ENCODE measurements at regions not wholly inside any gene's neighbourhood (a gene's known extent, or its start where the extent isn't known, plus 50 kb on each side); places are given as distances from the start of the nearest gene placed in this dataset.
"Not testable (repeated sequence)": the region's sequence is repeated elsewhere in the genome, so short reads cannot be mapped to it uniquely, and the experiment has no call there.

DNA sequence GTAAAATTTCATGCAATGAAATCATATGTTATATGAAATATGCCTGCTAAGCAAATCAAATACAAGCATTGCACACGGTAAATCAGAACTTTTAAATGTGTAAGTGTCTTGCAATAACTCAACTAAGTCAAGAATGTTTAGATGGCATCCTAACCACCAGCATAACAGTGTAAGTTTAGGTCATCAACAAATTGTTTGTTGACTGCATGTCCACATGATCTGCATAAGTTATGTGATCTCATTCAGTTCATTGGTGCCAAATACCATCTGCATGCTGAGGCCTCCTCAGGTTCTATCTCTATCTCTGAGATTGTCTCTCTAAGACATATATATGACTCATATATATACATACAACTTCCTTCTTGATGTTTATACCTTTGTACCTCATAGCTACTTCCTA lies 159.6 kb upstream of the STK32A start:
- in situ Hi-C loops (cut with MboI; ENCODE audit: low sequenced_read_pairs), result no loop called here

DNA sequence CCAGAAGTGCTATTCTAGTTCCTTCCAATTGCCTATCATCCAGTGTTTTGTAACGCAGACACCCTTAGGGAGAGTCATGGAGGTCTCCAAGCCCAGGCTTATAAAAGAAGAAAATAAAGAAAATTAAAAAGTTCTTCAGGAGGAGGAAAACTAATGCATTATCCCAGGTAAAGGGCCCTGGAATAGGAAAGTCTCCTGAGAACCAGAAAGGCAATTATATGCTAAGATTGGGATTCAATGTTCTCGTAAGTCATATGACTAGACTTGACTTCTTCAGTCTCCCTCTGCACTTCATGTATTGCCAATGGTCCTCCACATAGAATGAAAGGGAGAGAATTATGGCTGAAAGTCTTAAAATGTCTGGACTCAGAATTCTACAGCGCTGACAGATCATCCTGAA lies 154.4 kb upstream of the STK32A start:
- in situ Hi-C loops (cut with MboI; ENCODE audit: low sequenced_read_pairs), result no loop called here

DNA sequence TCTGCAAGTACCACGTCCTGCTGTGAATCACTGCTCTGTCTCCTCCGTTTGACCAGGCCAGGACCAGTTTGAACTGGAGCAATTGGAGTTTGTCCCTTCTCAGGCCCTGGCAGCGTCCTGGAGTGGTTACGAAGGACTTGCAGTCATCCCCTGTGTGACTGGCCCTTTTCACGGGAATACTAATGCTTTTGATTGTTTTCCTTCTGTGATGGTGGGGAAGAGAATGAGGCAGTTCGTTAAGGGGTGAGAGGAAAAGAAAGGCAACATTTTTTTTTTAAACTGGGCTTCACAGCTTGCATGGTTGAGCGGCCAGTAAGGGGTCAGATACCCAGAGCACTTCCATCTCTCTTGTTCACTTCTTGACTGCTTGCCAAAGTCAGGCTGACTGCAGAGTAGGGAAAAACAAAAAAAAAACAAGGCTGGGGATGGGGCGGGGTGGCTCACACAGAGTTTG lies 153.5 kb upstream of the STK32A start:
- in situ Hi-C loops (cut with MboI; ENCODE audit: low sequenced_read_pairs), result no loop called here

DNA sequence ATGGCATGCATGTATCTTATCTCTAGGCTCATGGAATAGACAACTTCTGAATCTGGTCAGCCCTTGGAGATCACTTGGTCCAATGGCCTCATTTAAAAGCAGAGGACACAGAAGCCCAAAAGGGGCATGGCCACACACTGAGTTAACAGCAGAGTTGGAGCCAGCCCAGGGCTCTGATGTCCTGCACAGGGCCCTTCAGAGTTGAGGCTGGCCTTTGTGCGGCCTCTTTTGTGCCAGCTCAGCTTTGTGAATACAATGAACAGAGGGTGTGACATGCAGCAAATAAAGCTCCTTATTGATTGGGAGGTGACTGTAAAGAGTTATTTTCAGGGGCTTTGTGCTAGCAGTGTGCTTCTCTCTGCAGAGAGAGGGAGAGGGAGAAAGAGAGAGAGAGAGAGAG lies 150.1 kb upstream of the STK32A start:
- in situ Hi-C loops (cut with MboI; ENCODE audit: low sequenced_read_pairs), result no loop called here

DNA sequence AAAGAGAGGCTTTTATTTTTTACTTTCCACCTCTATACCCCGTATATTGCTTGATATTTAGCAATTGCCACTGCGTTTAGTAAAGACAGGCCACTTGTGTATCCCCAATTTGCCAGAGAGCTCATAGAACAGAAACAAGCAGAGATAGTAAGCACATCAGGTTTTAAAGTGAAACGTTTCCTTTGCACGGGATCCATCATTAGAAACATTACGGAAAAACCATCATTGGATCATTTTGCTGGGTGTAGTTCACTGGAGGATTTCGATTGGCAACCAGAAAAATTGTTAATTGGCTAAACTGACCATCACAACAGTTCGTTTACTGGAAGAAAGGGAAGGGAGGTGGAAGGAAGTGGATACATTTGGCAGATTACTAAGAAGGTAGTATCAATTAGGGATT lies 149.4 kb upstream of the STK32A start:
- in situ Hi-C loops (cut with MboI; ENCODE audit: low sequenced_read_pairs), result no loop called here

DNA sequence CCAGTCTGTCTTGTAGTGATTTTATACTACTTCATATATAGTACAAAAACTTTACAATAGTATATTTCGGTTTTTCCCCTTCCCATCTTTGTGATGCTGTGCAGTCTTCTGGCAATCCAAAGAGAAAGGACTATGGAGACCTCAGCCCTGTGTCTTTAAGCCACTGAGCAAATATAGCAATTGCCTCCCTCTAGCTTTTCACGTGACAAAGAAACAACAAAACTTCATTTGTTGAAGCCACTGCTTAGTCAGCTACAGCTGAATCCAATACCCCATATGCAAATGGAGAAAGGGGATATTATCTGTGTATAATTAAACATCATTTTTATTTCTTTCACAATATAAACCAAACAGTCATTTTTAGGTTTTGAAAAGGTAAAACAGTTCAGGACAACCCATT lies 142.8 kb upstream of the STK32A start:
- in situ Hi-C loops (cut with MboI; ENCODE audit: low sequenced_read_pairs), result no loop called here

DNA sequence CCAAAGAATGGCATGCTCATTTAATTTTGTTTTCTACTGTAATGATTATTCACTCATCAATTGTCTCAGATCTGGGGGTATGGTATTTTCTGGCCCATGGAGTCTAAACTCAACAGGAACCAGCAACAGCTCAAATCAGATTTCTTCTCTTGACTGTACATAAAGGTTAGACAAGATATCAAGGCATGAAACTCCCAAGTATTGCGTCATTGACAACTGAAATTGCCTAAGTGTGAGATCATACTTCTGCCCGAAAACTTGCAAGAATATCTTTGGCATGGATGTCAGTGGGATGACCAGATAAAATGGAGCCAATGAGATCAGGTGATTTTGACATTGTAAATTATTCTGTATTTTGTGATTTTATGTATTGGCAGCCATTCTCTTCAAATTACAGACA lies 141.7 kb upstream of the STK32A start:
- in situ Hi-C loops (cut with MboI; ENCODE audit: low sequenced_read_pairs), result no loop called here

DNA sequence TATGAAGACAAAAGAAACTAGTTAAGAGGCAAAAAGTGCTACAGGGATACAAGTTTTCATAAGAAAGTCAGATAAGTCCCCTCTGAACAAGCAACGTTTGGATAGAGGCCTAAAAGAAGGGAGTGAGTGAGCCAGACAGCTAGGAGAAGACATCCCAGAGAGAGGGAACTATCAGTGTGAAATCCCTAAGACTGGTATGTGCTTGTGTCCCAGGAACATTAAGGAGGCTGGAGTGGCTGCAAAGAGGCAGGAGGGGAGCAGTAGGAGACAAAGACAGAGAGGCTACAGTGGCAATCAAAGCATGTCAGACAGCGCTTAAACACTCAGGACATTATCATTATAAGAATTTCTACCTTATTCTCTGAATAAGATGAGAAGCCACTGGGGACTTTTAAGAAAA lies 139.1 kb upstream of the STK32A start:
- in situ Hi-C loops (cut with MboI; ENCODE audit: low sequenced_read_pairs), result no loop called here

DNA sequence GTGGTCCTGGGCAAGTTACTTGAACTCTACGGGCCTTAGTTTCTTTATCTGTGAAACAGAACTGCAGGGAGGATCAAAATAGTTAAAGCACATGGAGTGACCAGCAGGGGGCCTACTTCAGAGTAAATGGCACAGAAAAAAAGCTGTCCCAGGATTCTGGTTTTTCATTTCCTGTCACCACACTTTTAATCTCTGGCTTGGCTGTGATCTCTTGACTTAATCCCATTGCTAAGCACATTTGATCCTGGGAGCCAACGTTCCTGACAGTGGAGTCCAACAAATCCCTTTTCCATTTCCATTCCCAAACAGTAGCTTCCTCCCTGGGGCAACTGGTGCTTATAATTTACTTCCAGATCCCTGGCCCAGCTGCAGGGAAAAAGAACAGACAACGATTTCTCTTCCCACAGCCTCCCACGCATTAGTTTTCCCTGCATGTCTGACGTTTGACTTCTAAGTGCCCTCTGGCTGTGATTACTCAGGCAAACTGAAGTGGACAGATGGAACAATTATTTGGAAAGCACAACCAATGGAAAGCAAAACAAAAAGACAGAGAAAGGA lies 136.5 kb upstream of the STK32A start:
- in situ Hi-C loops (cut with MboI; ENCODE audit: low sequenced_read_pairs), result no loop called here

DNA sequence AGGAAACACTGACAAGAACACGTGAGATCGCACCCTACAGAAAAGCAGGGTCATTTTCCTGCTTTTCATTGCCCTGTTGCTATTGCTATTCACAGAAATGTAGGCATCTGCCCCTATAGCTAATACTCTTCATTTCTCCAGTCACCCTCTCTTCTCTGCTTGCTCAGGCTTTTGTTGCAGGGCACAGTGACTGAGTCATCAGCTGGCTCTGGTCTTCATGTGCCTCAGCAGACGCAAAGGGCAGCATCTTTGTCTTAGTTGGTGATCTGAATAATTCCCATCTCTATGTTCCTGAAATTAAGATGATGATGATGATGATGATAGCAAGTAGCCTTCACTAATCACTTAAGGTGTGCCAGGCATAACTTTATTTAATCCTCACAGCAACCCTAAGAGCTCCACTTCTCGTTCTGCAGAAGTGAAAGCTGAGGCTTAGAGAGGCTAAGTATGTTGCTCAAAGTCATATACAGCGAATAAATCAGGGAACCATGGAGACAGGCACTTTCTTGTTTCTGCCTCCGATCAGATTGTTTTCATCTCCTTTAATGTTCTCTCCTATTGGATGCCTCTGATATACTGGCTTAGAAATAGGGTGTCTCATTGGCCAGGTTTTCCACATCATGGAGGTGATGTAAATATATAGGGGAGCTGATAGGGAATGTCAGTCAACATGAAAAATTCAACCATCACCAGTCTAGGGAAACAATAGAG lies 133.0 kb upstream of the STK32A start:
- in situ Hi-C loops (cut with MboI; ENCODE audit: low sequenced_read_pairs), result no loop called here

DNA sequence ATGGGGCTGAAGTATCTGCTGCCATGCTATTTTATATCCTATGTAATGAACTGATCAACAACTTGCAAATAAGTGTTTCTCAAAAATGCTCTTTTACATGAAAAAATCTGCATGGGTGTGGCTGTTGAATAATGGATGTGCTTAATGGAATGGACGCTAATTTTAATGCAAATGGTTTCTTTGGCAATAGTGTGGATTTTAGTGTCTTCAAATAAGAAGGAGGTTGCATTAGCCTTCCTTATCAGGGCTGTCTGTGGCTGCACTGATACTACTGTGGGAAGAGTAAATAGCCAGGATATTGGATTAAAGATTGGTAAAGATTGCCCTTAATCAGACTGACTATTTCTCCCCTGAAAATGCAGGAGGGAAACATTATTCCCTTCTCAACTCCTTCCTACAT lies 121.9 kb upstream of the STK32A start:
- in situ Hi-C loops (cut with MboI; ENCODE audit: low sequenced_read_pairs), result no loop called here

DNA sequence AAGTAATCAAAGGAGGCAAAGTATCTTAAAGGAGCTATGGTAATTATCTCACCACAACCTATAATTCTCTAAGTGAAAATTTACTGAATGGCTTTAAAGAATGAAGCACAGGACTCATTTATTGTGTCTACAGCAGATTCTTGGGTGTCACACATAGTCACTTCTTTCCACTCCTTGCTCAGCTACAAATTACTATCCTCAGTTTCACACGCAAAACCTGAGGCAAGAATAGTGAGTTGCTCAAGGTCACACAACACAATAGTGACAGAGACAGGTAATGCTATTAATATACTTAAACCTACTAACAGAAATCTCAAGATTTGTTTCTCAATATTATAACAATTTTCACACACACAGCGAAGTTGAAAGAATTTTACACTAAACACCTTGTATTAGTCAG lies 120.9 kb upstream of the STK32A start:
- in situ Hi-C loops (cut with MboI; ENCODE audit: low sequenced_read_pairs), result no loop called here

DNA sequence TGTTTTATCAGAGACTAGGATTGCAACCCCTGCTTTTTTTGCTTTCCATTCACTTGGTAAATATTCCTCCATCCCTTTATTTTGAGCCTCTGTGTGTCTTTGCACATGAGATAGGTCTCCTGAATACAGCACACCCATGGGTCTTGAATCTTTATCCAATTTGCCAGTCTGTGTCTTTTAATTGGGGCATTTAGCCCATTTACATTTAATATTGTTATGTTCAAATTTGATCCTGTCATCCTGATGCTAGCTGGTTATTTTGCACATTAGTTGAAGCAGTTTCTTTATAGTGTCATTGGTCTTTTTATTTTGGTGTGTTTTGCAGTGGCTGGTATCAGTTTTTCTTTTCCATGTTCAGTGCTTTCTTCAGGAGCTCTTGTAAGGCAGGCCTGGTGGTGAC lies 95.1 kb upstream of the STK32A start:
- in situ Hi-C loops (cut with MboI; ENCODE audit: low sequenced_read_pairs), result not testable (repeated sequence)

DNA sequence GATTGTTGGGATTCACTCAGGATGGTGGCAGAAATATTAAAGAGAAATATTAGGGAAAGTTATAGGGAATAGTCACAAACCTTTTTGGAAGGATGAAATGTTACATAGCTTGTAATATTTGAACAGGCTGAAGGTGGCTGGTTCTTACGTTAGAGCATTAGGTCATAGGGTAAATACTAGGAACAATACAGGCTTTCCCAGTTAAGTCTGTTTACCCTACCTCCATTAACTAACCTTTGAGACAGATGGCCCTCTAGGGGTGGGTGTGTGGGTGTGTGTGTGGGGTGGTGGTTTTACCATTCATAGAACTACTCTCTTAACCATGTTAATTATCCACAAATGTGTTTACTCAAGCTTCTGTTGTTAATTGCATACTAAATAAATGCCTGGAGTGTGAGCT lies 94.3 kb upstream of the STK32A start:
- in situ Hi-C loops (cut with MboI; ENCODE audit: low sequenced_read_pairs), result no loop called here

DNA sequence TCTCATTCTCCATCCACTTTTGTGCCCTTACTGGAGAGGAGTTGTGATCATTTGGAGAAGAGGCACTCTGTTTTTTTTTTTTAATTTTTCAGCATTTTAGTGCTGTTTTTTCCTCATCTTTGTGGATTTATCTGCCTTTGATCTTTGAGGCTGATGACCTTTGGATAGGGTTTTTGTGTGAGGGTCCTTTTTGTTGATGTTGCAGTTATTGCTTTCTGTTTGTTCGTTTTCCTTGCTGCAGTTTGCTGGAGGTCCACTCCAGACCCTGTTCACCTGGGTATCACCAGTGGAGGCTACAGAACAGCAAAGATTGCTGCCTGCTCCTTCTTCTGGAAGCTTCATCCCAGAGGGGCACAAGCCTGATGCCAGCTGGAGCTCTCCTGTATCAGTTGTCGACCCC lies 93.2 kb upstream of the STK32A start:
- in situ Hi-C loops (cut with MboI; ENCODE audit: low sequenced_read_pairs), result not testable (repeated sequence)

DNA sequence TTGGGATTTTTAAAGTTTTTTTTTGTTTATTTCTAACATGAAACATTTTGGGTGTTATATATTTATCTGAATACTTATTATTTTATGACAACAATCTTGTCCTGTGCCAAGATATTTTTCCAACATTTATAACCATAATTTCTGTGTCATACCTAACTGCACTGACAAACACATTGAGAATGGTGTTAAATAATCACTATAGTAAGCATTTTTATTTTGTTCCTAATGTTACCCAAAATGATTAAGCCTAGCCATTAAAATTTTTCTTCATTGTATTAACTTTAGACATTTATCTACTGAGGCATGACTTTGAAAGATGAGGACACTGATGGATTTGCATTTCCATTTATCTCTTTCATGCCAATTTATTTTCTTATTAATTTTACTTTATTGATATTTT lies 91.6 kb upstream of the STK32A start:
- in situ Hi-C loops (cut with MboI; ENCODE audit: low sequenced_read_pairs), result no loop called here

DNA sequence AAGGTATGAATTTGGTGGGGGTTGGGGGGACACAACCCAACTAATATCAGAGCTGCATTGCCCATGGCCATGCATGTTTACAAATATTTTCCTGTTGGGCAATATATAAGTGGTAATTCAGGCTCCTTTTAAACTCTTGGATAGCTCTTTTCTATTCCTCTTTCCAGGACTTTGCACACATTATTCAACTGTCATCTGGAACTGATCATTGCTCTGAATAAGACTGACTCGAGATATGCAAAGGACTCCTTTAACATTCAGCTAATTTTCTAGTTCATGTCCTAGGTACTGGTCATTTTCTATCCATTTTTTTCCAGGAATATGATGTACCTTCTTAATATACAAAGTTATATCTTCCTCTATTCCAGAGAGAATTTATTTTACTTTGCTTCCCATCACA lies 89.5 kb upstream of the STK32A start:
- in situ Hi-C loops (cut with MboI; ENCODE audit: low sequenced_read_pairs), result no loop called here

DNA sequence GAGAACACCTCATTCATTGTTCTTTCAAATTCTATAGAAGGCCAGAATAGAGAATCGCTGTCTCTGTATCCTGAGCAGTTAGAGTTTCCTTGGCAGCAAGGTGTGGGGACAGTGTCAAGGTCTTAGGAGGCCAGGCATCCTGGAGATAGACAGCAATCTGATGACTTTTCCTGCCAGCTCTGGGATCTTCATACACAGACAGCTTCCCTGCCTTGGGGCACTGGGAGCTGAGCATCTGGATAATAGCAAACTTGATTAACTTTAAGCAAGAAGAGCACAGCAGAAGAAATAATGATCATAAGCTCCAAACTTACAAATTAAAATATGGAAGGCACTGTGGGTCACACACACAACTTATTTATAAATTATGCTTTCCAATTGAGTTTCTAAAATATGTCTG lies 86.1 kb upstream of the STK32A start:
- in situ Hi-C loops (cut with MboI; ENCODE audit: low sequenced_read_pairs), result no loop called here

DNA sequence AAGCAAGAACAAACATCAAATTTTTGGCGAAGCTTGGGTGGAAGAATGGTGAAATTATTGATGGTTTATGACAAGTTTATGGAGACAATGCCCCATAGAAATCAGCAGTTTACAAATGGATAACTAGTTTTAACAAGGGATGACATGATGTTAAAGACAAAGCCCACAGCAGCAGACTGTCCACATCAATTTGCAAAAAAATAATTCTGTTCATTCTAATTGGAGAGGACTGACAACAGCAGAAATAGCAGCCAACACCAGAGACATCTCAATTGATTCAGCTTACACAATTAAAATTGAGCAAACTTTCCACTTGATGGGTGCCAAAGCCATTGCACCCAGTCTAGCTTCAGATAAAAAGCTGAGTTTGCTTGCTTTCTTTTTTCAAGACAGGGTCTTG lies 82.7 kb upstream of the STK32A start:
- in situ Hi-C loops (cut with MboI; ENCODE audit: low sequenced_read_pairs), result no loop called here

DNA sequence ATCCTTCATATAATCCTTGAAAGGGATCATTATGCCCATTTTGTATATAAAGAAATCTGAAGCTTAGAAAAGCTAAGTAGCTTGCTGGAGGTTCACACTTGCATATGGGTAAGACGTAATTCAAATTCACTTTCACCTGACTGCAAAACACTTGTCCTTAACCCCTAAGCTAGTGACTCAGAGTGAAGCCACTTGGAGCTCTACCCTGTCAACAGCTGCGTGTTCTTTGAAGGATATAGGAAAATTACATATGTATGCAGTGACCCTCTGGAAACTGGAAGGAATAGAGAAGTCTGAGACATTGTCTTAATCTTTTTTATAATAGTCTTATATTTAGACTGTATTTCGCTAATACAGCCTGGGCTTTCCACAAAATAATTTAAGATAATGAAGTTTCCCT lies 80.0 kb upstream of the STK32A start:
- in situ Hi-C loops (cut with MboI; ENCODE audit: low sequenced_read_pairs), result no loop called here

DNA sequence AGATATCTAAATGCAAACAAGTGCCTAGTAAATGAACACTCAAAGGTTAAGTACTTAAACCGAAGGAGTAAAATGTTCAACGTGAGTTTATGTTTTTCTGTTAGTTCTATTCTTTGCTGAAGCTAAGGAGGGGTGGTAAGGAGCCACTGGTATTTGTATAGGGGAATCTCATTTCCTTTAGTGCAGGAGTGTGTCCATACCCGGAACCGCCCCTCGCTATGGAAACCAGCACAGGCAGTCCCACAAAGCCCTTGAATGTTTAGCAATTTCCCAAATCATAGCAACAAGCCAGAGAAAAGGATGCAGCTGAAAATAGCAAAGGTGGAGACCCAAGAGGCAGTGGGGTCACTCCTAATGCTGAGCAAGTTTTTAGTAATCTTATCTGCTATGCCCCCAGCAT lies 78.8 kb upstream of the STK32A start:
- in situ Hi-C loops (cut with MboI; ENCODE audit: low sequenced_read_pairs), result no loop called here

DNA sequence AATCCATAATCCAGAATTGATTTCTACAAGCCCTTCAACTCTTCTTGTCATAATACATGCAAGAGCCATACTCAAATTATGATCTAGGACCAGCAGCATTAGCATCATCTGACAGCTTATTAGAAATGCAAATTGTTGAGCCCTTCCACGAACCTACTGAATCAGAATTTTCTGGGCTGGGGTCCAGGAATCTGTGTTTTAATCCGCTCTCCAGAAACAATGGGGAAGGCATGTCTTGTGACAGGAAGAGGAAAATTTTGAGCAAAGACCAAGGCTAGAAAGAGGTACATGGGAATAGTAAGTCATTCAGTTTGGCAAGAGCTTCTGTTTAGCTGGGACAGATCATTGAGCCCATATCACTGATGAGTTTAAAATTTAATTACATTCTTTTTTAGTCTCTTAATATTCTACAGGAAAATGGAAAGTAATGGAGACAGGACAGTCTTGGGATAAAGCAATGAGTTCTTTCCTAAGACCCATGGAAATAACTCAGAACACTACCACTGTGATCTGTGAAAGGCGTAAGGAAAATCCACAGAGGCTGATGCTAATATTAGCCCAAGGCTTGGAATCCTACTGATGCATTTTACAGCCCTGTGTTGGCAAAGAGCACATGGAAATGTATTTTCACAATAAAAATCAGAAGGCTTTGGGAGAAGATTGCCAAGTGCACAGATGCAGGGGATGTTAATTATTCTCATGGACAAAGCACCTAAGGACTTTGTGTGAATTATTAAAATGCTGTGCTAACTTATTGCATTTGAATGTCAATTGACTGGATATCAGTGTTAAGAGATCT lies 73.7 kb upstream of the STK32A start:
- in situ Hi-C loops (cut with MboI; ENCODE audit: low sequenced_read_pairs), result no loop called here

Data from HL-60/S4 treated with retinoic acid at 250 ng/mL for 4 days and 3 days (cell line).